ENCODE measurements at regions not wholly inside any gene's neighbourhood (a gene's known extent, or its start where the extent isn't known, plus 50 kb on each side); places are given as distances from the start of the nearest gene placed in this dataset.

DNA sequence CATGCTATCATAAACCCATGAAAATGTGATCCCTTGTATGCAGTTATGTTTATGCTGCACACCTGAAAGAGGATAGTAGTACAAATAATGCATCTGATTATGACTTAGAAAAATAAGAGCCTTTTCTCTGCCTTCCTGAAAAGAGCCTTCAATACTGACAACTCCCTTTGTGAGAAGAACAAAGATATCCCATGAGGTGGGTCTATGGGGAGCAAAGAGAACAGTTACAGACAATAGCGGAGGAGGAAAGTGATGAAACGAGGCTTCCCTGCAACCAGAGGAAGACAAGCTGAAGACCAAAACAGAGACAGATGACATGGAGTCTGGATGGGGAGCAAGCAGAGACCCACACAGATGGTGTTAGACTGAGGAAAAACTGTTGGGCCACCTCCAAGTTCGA is 598.3 kb upstream of the PLXNA2 start:
- TF ChIP-seq CTCF (conservative IDR thresholded peaks at IDR 0.05; ENCODE audit: low read depth in 2 of 2) (no peak), EZH2 (IDR thresholded peaks at IDR 0.05; ENCODE audit: low read depth, unreplicated experiment) (no peak), CREB1 (CRISPR knock-in tag; IDR thresholded peaks at IDR 0.05; ENCODE audit: low read depth) (no peak), EZH2phosphoT487 (IDR thresholded peaks at IDR 0.05; ENCODE audit: unreplicated experiment) (no peak), POLR2AphosphoS5 (IDR thresholded peaks at IDR 0.05; ENCODE audit: low read depth) (no peak), ZNF331 (CRISPR knock-in tag; IDR thresholded peaks at IDR 0.05; ENCODE audit: low read depth) (no peak), JUNB (IDR thresholded peaks at IDR 0.05; ENCODE audit: unreplicated experiment) (no peak), NANOG (IDR thresholded peaks at IDR 0.05; ENCODE audit: borderline replicate concordance) (no peak), ZNF114 (CRISPR knock-in tag; IDR thresholded peaks at IDR 0.05) (no peak), STAT1 (IDR thresholded peaks at IDR 0.05; ENCODE audit: unreplicated experiment) (no peak)
- TF ChIP-seq, protein P1, sequence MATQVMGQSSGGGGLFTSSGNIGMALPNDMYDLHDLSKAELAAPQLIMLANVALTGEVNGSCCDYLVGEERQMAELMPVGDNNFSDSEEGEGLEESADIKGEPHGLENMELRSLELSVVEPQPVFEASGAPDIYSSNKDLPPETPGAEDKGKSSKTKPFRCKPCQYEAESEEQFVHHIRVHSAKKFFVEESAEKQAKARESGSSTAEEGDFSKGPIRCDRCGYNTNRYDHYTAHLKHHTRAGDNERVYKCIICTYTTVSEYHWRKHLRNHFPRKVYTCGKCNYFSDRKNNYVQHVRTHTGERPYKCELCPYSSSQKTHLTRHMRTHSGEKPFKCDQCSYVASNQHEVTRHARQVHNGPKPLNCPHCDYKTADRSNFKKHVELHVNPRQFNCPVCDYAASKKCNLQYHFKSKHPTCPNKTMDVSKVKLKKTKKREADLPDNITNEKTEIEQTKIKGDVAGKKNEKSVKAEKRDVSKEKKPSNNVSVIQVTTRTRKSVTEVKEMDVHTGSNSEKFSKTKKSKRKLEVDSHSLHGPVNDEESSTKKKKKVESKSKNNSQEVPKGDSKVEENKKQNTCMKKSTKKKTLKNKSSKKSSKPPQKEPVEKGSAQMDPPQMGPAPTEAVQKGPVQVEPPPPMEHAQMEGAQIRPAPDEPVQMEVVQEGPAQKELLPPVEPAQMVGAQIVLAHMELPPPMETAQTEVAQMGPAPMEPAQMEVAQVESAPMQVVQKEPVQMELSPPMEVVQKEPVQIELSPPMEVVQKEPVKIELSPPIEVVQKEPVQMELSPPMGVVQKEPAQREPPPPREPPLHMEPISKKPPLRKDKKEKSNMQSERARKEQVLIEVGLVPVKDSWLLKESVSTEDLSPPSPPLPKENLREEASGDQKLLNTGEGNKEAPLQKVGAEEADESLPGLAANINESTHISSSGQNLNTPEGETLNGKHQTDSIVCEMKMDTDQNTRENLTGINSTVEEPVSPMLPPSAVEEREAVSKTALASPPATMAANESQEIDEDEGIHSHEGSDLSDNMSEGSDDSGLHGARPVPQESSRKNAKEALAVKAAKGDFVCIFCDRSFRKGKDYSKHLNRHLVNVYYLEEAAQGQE (IDR thresholded peaks at IDR 0.05; ENCODE audit: unreplicated experiment), result no peak
- TF ChIP-seq, protein P2, sequence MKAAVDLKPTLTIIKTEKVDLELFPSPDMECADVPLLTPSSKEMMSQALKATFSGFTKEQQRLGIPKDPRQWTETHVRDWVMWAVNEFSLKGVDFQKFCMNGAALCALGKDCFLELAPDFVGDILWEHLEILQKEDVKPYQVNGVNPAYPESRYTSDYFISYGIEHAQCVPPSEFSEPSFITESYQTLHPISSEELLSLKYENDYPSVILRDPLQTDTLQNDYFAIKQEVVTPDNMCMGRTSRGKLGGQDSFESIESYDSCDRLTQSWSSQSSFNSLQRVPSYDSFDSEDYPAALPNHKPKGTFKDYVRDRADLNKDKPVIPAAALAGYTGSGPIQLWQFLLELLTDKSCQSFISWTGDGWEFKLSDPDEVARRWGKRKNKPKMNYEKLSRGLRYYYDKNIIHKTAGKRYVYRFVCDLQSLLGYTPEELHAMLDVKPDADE (IDR thresholded peaks at IDR 0.05), result no peak

Data from GM23338 (cell line).